ENCODE measurements at regions not wholly inside any gene's neighbourhood (a gene's known extent, or its start where the extent isn't known, plus 50 kb on each side); places are given as distances from the start of the nearest gene placed in this dataset.
"Not testable (repeated sequence)": the region's sequence is repeated elsewhere in the genome, so short reads cannot be mapped to it uniquely, and the experiment has no call there.

DNA sequence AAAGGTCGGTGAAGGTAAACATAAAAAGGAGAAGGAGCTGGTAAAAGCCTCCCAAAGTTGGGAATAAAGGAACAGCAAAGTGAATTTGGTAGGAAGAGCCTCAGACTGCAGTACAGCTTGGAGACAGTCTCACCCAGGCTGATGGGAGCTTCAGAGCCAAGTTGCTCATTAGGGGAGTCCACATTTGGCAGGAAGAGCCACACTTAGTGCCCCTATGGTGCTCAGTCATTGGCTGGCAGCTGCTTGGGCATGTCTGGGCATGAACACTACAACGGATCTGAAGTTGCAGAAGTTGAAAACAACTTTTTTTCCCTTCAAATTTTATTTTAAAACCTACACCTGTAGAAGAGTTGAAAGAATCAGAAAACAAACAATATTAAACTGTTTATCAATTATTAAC, 2497.3 kb downstream of the ARAP2 start:
- TF ChIP-seq, protein P1, sequence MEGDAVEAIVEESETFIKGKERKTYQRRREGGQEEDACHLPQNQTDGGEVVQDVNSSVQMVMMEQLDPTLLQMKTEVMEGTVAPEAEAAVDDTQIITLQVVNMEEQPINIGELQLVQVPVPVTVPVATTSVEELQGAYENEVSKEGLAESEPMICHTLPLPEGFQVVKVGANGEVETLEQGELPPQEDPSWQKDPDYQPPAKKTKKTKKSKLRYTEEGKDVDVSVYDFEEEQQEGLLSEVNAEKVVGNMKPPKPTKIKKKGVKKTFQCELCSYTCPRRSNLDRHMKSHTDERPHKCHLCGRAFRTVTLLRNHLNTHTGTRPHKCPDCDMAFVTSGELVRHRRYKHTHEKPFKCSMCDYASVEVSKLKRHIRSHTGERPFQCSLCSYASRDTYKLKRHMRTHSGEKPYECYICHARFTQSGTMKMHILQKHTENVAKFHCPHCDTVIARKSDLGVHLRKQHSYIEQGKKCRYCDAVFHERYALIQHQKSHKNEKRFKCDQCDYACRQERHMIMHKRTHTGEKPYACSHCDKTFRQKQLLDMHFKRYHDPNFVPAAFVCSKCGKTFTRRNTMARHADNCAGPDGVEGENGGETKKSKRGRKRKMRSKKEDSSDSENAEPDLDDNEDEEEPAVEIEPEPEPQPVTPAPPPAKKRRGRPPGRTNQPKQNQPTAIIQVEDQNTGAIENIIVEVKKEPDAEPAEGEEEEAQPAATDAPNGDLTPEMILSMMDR (IDR thresholded peaks at IDR 0.05; ENCODE audit: low read depth, low read length), result no peak
- DNase-seq (ENCODE audit: extremely low read depth, low read depth), result no peak

DNA sequence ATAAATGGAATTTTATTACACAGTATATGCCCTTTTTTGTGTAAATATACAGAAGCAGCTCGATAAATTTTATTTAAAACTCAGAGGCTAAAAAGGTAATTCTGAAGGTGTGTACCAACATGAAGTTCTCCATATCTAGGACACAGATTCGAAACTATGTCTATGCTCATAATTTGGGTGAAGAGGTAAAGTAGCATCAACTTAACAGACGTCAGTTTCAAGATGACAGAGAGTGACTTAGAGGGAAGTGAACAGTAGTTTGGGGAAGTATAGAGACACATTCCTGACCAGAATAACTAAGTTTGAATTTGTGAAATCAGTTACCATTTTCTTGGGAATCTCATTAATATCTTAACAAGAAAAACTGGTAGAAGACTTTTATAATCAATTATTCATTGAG, 2493.3 kb downstream of the ARAP2 start:
- TF ChIP-seq, protein P1 (IDR thresholded peaks at IDR 0.05; ENCODE audit: low read depth, low read length), result no peak
- DNase-seq (ENCODE audit: extremely low read depth, low read depth), result no peak

DNA sequence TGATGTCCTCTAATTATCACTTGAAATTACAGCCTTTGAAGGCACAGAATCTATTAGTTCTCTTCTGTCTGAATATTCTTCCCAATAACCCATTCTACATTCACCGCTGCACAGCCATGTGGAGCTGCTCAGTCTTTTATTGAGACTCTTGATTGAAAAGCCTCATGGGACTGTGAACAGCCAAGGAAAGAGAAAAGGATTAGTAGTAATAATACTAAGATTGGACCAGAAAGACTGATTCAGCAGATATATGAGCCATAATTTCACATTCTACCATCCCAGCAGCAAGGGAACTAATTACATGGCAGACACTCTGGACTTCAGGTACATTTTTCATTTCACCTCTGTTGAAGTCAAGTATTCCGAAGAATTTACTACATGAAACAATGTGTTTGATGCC, 2471.7 kb downstream of the ARAP2 start:
- DNase-seq (ENCODE audit: extremely low read depth, low read depth), result no peak
- TF ChIP-seq, protein P1 (IDR thresholded peaks at IDR 0.05; ENCODE audit: low read depth, low read length), result no peak

DNA sequence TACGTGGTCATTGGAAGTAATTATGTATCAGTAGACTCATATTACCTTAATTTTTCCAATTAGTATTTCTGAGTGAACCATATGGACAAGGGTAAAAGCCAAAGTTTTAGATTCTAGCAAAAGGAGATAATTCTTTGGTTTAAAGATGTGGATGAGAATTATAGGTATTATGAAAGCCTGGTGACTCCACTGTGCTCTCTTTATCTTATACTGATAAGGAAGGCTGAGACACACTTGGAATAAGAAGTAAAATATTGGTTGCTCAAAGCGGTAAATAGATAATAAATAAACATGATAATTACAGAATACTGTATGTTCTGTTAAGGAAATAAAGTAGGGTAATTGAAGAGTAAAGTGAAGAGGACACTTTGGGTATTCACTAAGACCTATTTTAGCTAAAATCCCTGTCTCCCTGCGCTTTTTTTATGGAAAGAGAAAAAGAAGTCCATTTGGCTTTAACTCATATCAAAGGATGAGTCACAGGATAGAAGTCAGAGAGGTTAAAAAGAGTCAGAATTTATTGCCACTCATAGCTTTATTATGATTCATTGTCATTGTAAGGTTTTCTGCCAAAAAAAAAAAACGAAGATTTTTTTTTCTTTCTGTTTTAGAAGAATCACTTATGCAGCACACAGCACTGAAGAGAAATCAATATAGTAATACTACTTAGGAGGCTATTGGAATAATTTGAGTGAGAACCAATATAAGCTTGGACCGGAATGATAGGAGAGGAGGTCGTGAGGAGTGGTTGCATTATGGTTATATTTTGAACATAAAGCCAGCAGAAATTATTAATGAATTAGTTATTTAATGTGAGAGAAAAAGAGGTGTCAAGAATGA, 2463.1 kb downstream of the ARAP2 start:
- no peak for DNase-seq (ENCODE audit: extremely low read depth, low read depth)
- TF ChIP-seq, protein P1 (IDR thresholded peaks at IDR 0.05; ENCODE audit: low read depth, low read length), result no peak

DNA sequence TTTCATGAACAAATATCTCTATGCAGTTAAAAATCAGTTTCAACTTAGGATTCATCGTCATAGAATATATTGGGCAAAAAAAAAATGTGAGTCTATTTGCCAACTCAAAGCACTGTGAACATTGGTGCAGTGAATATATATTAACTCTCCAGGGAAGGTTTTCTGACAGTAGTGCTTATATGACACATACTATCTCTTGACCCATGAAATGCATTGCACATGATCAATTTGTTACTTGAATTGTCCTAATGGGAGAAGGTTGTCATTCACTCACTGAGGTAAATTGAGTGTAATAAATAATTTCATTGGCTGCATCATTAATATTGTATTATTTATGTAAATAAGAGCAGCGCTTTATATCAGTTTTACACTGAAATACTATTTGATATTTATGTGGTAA, 2458.5 kb downstream of the ARAP2 start:
- TF ChIP-seq, protein P1 (IDR thresholded peaks at IDR 0.05; ENCODE audit: low read depth, low read length), result no peak
- DNase-seq (ENCODE audit: extremely low read depth, low read depth), result no peak

DNA sequence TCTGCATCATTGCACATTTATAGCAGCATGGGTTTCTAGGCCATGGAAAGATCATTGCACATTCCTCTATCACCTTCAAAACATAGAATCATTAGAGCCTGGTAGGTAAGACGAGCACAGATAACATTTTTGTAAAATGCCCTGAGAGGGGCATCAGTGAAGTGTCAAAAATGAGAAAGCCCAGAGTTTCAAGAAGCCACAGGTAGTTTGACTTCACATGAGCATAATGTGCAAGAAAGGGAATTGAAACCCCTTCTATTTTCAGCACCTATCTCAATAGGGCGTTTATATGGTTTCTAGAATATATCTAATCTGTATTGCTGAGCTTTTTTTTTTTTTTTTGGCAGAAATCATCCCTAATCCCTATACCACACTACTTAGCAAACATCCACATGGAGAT, 2441.7 kb downstream of the ARAP2 start:
- TF ChIP-seq, protein P1 (IDR thresholded peaks at IDR 0.05; ENCODE audit: low read depth, low read length), result no peak
- no peak for DNase-seq (ENCODE audit: extremely low read depth, low read depth)

DNA sequence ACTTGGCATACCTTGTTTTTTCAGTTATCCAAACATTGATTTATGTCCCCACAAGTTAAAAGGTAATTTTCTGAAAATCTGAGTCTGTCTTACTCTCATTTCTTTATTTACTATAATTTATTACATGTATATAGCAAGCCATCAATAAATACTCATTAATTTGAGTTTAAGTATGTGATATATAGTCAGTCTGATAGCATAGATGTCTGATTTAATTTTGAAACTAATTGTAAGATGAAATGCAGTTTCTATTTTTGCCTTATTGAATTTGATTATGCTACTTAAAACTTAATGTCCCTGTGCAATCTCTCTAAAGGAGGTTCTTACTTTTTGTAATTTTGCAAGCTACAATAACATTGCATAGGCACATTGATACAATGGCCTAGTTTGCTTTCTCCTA, 2418.6 kb downstream of the ARAP2 start:
- DNase-seq (ENCODE audit: extremely low read depth, low read depth), result no peak
- TF ChIP-seq, protein P1 (IDR thresholded peaks at IDR 0.05; ENCODE audit: low read depth, low read length), result no peak

DNA sequence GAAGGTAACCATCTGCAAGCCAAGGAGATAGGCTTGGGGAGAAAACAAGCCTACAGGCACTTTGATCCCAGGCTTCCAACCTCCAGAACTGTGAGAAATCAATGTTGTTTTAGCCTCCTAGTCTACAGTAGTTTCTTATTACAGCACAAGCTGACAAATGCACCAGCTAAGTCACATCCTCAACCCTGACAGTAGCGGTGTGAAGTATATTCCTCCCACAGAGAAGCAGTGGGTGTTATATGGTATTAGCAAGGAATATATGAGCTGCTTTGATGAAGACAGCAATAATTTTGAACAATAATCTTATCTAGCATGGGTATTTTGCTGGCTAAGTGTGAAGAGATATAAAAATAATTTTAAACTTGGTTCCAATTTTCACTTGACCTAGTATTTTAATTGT, 2415.0 kb downstream of the ARAP2 start:
- not testable (repeated sequence) for DNase-seq (ENCODE audit: extremely low read depth, low read depth)
